ENCODE measurements at regions not wholly inside any gene's neighbourhood (a gene's known extent, or its start where the extent isn't known, plus 50 kb on each side); places are given as distances from the start of the nearest gene placed in this dataset.
"Not testable (repeated sequence)": the region's sequence is repeated elsewhere in the genome, so short reads cannot be mapped to it uniquely, and the experiment has no call there.

- H3K9ac ChIP-seq (ENCODE audit: insufficient read length, low read depth); DNase-seq (ENCODE audit: low read depth, low spot score); H3K4me3 ChIP-seq (ENCODE audit: insufficient read length, low read depth); H3K4me1 ChIP-seq (ENCODE audit: insufficient read depth, insufficient read length); H3K27me3 ChIP-seq (ENCODE audit: insufficient read depth, insufficient read length); H3K36me3 ChIP-seq (ENCODE audit: insufficient read depth, insufficient read length, low read length); H3K9me3 ChIP-seq (ENCODE audit: insufficient read depth, low read length): not testable (repeated sequence)
These were observed 182.3 kb upstream of the NBPF9 start for GRCh38 chr1:149285638-149286037.

- DNase-seq (ENCODE audit: low read depth, low spot score); H3K9me3 ChIP-seq (ENCODE audit: insufficient read depth, low read length); H3K27me3 ChIP-seq (ENCODE audit: insufficient read depth, insufficient read length); H3K9ac ChIP-seq (ENCODE audit: insufficient read length, low read depth); H3K4me3 ChIP-seq (ENCODE audit: insufficient read length, low read depth); H3K4me1 ChIP-seq (ENCODE audit: insufficient read depth, insufficient read length); H3K36me3 ChIP-seq (ENCODE audit: insufficient read depth, insufficient read length, low read length): not testable (repeated sequence)
These were observed 185.2 kb upstream of the NBPF9 start for GRCh38 chr1:149288580-149288979.

- not testable (repeated sequence) for H3K27me3 ChIP-seq (ENCODE audit: insufficient read depth, insufficient read length); H3K9me3 ChIP-seq (ENCODE audit: insufficient read depth, low read length); DNase-seq (ENCODE audit: low read depth, low spot score); H3K4me1 ChIP-seq (ENCODE audit: insufficient read depth, insufficient read length); H3K9ac ChIP-seq (ENCODE audit: insufficient read length, low read depth); H3K4me3 ChIP-seq (ENCODE audit: insufficient read length, low read depth); H3K36me3 ChIP-seq (ENCODE audit: insufficient read depth, insufficient read length, low read length)
These were observed 174.2 kb upstream of the NBPF19 start for GRCh38 chr1:149300478-149301218.

- not testable (repeated sequence) for H3K27me3 ChIP-seq (ENCODE audit: insufficient read depth, insufficient read length); DNase-seq (ENCODE audit: low read depth, low spot score); H3K9ac ChIP-seq (ENCODE audit: insufficient read length, low read depth); H3K4me3 ChIP-seq (ENCODE audit: insufficient read length, low read depth); H3K9me3 ChIP-seq (ENCODE audit: insufficient read depth, low read length); H3K4me1 ChIP-seq (ENCODE audit: insufficient read depth, insufficient read length); H3K36me3 ChIP-seq (ENCODE audit: insufficient read depth, insufficient read length, low read length)
These were observed 173.6 kb upstream of the NBPF19 start for GRCh38 chr1:149301282-149301681.

GRCh38 chr1:149304796-149305195, 170.0 kb upstream of the NBPF19 start:
- H3K27me3 ChIP-seq (ENCODE audit: insufficient read depth, insufficient read length); DNase-seq (ENCODE audit: low read depth, low spot score); H3K4me3 ChIP-seq (ENCODE audit: insufficient read length, low read depth); H3K4me1 ChIP-seq (ENCODE audit: insufficient read depth, insufficient read length); H3K9me3 ChIP-seq (ENCODE audit: insufficient read depth, low read length); H3K36me3 ChIP-seq (ENCODE audit: insufficient read depth, insufficient read length, low read length); H3K9ac ChIP-seq (ENCODE audit: insufficient read length, low read depth): not testable (repeated sequence)

- H3K36me3 ChIP-seq (ENCODE audit: insufficient read depth, insufficient read length, low read length); H3K9ac ChIP-seq (ENCODE audit: insufficient read length, low read depth); H3K4me3 ChIP-seq (ENCODE audit: insufficient read length, low read depth); H3K4me1 ChIP-seq (ENCODE audit: insufficient read depth, insufficient read length); H3K27me3 ChIP-seq (ENCODE audit: insufficient read depth, insufficient read length); H3K9me3 ChIP-seq (ENCODE audit: insufficient read depth, low read length); DNase-seq (ENCODE audit: low read depth, low spot score): not testable (repeated sequence)
These were observed 167.2 kb upstream of the NBPF19 start for GRCh38 chr1:149307640-149308039.

- H3K9ac ChIP-seq (ENCODE audit: insufficient read length, low read depth); H3K36me3 ChIP-seq (ENCODE audit: insufficient read depth, insufficient read length, low read length); H3K4me1 ChIP-seq (ENCODE audit: insufficient read depth, insufficient read length); H3K4me3 ChIP-seq (ENCODE audit: insufficient read length, low read depth); DNase-seq (ENCODE audit: low read depth, low spot score); H3K27me3 ChIP-seq (ENCODE audit: insufficient read depth, insufficient read length); H3K9me3 ChIP-seq (ENCODE audit: insufficient read depth, low read length): not testable (repeated sequence)
These were observed 159.9 kb upstream of the NBPF19 start for GRCh38 chr1:149314921-149315320.

- not testable (repeated sequence) for H3K27me3 ChIP-seq (ENCODE audit: insufficient read depth, insufficient read length); H3K9me3 ChIP-seq (ENCODE audit: insufficient read depth, low read length); H3K9ac ChIP-seq (ENCODE audit: insufficient read length, low read depth); DNase-seq (ENCODE audit: low read depth, low spot score); H3K4me3 ChIP-seq (ENCODE audit: insufficient read length, low read depth); H3K36me3 ChIP-seq (ENCODE audit: insufficient read depth, insufficient read length, low read length); H3K4me1 ChIP-seq (ENCODE audit: insufficient read depth, insufficient read length)
These were observed 153.7 kb upstream of the NBPF19 start for GRCh38 chr1:149320971-149321731.

GRCh38 chr1:149321732-149322016, 153.2 kb upstream of the NBPF19 start:
- not testable (repeated sequence) for H3K4me1 ChIP-seq (ENCODE audit: insufficient read depth, insufficient read length); H3K9ac ChIP-seq (ENCODE audit: insufficient read length, low read depth); H3K27me3 ChIP-seq (ENCODE audit: insufficient read depth, insufficient read length); H3K36me3 ChIP-seq (ENCODE audit: insufficient read depth, insufficient read length, low read length); DNase-seq (ENCODE audit: low read depth, low spot score); H3K9me3 ChIP-seq (ENCODE audit: insufficient read depth, low read length); H3K4me3 ChIP-seq (ENCODE audit: insufficient read length, low read depth)

- H3K4me3 ChIP-seq (ENCODE audit: insufficient read length, low read depth); H3K9ac ChIP-seq (ENCODE audit: insufficient read length, low read depth); H3K27me3 ChIP-seq (ENCODE audit: insufficient read depth, insufficient read length); H3K36me3 ChIP-seq (ENCODE audit: insufficient read depth, insufficient read length, low read length); H3K4me1 ChIP-seq (ENCODE audit: insufficient read depth, insufficient read length); DNase-seq (ENCODE audit: low read depth, low spot score); H3K9me3 ChIP-seq (ENCODE audit: insufficient read depth, low read length): not testable (repeated sequence)
These were observed 144.8 kb upstream of the NBPF19 start for GRCh38 chr1:149330081-149330335.

GRCh38 chr1:149336082-149336481, 138.8 kb upstream of the NBPF19 start:
- not testable (repeated sequence) for H3K36me3 ChIP-seq (ENCODE audit: insufficient read depth, insufficient read length, low read length); DNase-seq (ENCODE audit: low read depth, low spot score); H3K9ac ChIP-seq (ENCODE audit: insufficient read length, low read depth); H3K4me1 ChIP-seq (ENCODE audit: insufficient read depth, insufficient read length); H3K4me3 ChIP-seq (ENCODE audit: insufficient read length, low read depth); H3K9me3 ChIP-seq (ENCODE audit: insufficient read depth, low read length); H3K27me3 ChIP-seq (ENCODE audit: insufficient read depth, insufficient read length)

- not testable (repeated sequence) for H3K4me1 ChIP-seq (ENCODE audit: insufficient read depth, insufficient read length); H3K27me3 ChIP-seq (ENCODE audit: insufficient read depth, insufficient read length); H3K4me3 ChIP-seq (ENCODE audit: insufficient read length, low read depth); H3K9ac ChIP-seq (ENCODE audit: insufficient read length, low read depth); H3K36me3 ChIP-seq (ENCODE audit: insufficient read depth, insufficient read length, low read length); H3K9me3 ChIP-seq (ENCODE audit: insufficient read depth, low read length); DNase-seq (ENCODE audit: low read depth, low spot score)
These were observed 136.6 kb upstream of the NBPF19 start for GRCh38 chr1:149338221-149338691.

All from NT2/D1 (cell line).